Keratinocyte (primary cell): ENCODE measurements at regions not wholly inside any gene's neighbourhood (a gene's known extent, or its start where the extent isn't known, plus 50 kb on each side); places are given as distances from the start of the nearest gene placed in this dataset.

Experiments
- DNase-seq: peaks from one replicate; pipeline ENCODE4 v3.0.0-alpha.2; 2011; ENCODE audit warnings: low read depth, missing footprints, low spot score
- FAIRE-seq: peaks from 2 replicates; lab custom pipeline; 2011; peaks lifted over from hg19 to GRCh38; lab: Jason Lieb, UNC
- H2AFZ ChIP-seq: 2 replicates; pipeline ENCODE4 v1.6.0; 2012; ENCODE audit warnings: low read length, control low read depth, inconsistent platforms; ENCODE audit not compliant: control insufficient read depth
- H3K27ac ChIP-seq: 2 replicates; pipeline ENCODE4 v1.5.1; 2011; ENCODE audit warnings: low read length; ENCODE audit not compliant: control insufficient read depth, insufficient read depth
- H3K27me3 ChIP-seq: 3 replicates; pipeline ENCODE4 v1.6.0; 2011; ENCODE audit warnings: low read length; ENCODE audit not compliant: control insufficient read depth, insufficient read depth; ENCODE audit errors: extremely low read depth
- H3K36me3 ChIP-seq, 2 experiments: 2 replicates in 1 of 2; 3 replicates in 1 of 2; pipeline ENCODE4 v1.5.1; 2011; ENCODE audit warnings: low read length in 2 of 2, mild to moderate bottlenecking in 1 of 2; ENCODE audit not compliant: control insufficient read depth in 2 of 2, insufficient read depth in 2 of 2; ENCODE audit errors: extremely low read depth in 1 of 2
- H3K4me1 ChIP-seq: 3 replicates; pipeline ENCODE4 v1.5.1; 2011; ENCODE audit warnings: low read length; ENCODE audit not compliant: control insufficient read depth, insufficient read depth; ENCODE audit errors: extremely low read depth
- H3K4me2 ChIP-seq: 3 replicates; pipeline ENCODE4 v1.6.0; 2011; ENCODE audit warnings: low read depth, low read length; ENCODE audit not compliant: control insufficient read depth, insufficient read depth; ENCODE audit errors: extremely low read depth
- H3K4me3 ChIP-seq, 3 experiments: fragments of 200-600 bp in 1 of 3; sonication (generic) in 1 of 3; 2 replicates in 2 of 3; 3 replicates in 1 of 3; pipeline ENCODE4 v1.5.1; 2011 to 2016; ENCODE audit warnings: low read length in 3 of 3, mild to moderate bottlenecking in 3 of 3, control low read depth in 2 of 3, inconsistent platforms in 1 of 3, low read depth in 1 of 3, mixed read lengths in 1 of 3, mixed run types in 1 of 3, moderate library complexity in 1 of 3; ENCODE audit not compliant: control insufficient read depth in 2 of 3, insufficient read depth in 2 of 3; ENCODE audit errors: extremely low read depth in 1 of 3
- H3K79me2 ChIP-seq: 2 replicates; pipeline ENCODE4 v1.6.0; 2012; ENCODE audit warnings: low read length; ENCODE audit not compliant: control insufficient read depth, insufficient read depth
- H3K9ac ChIP-seq: 3 replicates; pipeline ENCODE4 v1.6.0; 2011; ENCODE audit warnings: low read length; ENCODE audit not compliant: control insufficient read depth, insufficient read depth; ENCODE audit errors: extremely low read depth
- H3K9me1 ChIP-seq: 3 replicates; pipeline ENCODE4 v1.6.0; 2011; ENCODE audit warnings: low read length; ENCODE audit not compliant: control insufficient read depth, insufficient read depth; ENCODE audit errors: extremely low read depth
- H3K9me3 ChIP-seq: 2 replicates; pipeline ENCODE4 v1.5.1; 2012; ENCODE audit warnings: low read depth, low read length; ENCODE audit not compliant: control insufficient read depth
- H4K20me1 ChIP-seq: 3 replicates; pipeline ENCODE4 v1.6.0; 2011; ENCODE audit warnings: low read length; ENCODE audit not compliant: control insufficient read depth, insufficient read depth; ENCODE audit errors: extremely low read depth
- EZH2 ChIP-seq: IDR thresholded peaks from one replicate; pipeline ENCODE4 v1.6.1; 2012; ENCODE audit warnings: inconsistent platforms, mild to moderate bottlenecking, low read length, moderate library complexity
- dilution Hi-C: fragments of 300-500 bp; cut with MboI; formaldehyde crosslinking; loops from one replicate; pipeline ENCODE4 v1.7.0; 2020; ENCODE audit warnings: low sequenced_read_pairs; ENCODE audit not compliant: extremely low pct_ligation_motif_present
- TF ChIP-seq, protein P1 (sequence below), 3 experiments: IDR thresholded peaks in 1 of 3; conservative IDR thresholded peaks in 1 of 3; optimal IDR thresholded peaks in 1 of 3; 2 replicates in 2 of 3; 3 replicates in 1 of 3; pipeline versions ENCODE3 to v1.5.1; 2011; ENCODE audit warnings: low read length in 3 of 3, mild to moderate bottlenecking in 3 of 3, moderate library complexity in 2 of 3, control low read depth in 1 of 3, inconsistent platforms in 1 of 3; ENCODE audit not compliant: insufficient read depth in 2 of 3; ENCODE audit errors: extremely low read depth in 1 of 3

DNA sequence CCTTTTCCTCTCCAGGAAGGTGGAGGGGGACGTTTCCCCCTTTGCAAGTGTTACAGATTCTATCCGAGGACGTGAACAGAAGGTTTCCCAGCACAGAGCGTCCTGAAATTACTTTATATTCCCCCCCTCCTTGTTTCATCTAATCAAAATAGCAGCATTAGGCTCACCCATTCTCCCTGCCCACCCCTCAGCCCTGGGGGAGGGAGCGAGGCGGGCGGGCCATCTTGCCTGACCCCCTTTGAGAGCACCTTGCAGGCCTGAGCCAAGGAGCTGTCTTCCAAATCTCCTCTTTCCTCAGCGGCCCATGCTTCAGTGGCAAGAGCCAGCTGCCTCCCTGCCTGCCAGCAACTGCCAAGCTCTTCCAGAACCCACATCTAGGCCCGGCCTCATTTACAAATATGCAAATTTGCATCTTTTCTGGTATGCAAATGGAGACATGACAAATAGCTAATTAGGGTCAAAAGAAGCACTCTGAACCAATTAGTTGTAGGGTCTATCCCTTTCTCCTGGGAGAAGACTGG, 69.1 kb upstream of the POU3F1 start:
- H3K36me3 ChIP-seq, result no peaks in the 10 kb centered on the region
- H3K79me2 ChIP-seq, result no peaks in the 10 kb centered on the region
- DNase-seq (no peak), FAIRE-seq (no peak)
- H4K20me1 ChIP-seq, result no peaks in the 10 kb centered on the region
- TF ChIP-seq, protein P1, sequence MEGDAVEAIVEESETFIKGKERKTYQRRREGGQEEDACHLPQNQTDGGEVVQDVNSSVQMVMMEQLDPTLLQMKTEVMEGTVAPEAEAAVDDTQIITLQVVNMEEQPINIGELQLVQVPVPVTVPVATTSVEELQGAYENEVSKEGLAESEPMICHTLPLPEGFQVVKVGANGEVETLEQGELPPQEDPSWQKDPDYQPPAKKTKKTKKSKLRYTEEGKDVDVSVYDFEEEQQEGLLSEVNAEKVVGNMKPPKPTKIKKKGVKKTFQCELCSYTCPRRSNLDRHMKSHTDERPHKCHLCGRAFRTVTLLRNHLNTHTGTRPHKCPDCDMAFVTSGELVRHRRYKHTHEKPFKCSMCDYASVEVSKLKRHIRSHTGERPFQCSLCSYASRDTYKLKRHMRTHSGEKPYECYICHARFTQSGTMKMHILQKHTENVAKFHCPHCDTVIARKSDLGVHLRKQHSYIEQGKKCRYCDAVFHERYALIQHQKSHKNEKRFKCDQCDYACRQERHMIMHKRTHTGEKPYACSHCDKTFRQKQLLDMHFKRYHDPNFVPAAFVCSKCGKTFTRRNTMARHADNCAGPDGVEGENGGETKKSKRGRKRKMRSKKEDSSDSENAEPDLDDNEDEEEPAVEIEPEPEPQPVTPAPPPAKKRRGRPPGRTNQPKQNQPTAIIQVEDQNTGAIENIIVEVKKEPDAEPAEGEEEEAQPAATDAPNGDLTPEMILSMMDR (optimal IDR thresholded peaks at IDR 0.05 in 1 of 3, IDR thresholded peaks at IDR 0.05 in 1 of 3, conservative IDR thresholded peaks at IDR 0.05 in 1 of 3; ENCODE audit: extremely low read depth in 1 of 3, insufficient read depth in 2 of 3, low read length in 3 of 3), result no peak
- TF ChIP-seq EZH2, result no peak
- no peak overlapping the region for H3K27ac ChIP-seq
- H3K27me3 ChIP-seq, result no peaks in the 10 kb centered on the region
- H3K9ac ChIP-seq, result no peak overlapping the region
- dilution Hi-C loops, result no loop called here
- peaks cover 2% of the 10 kb centered on the region for H3K9me1 ChIP-seq
- no peak overlapping the region for H3K4me2 ChIP-seq
- H2AFZ ChIP-seq, result no peak overlapping the region
- H3K9me3 ChIP-seq, result no peaks in the 10 kb centered on the region
- H3K4me1 ChIP-seq, result peaks cover 34% of the 10 kb centered on the region
- no peak overlapping the region for H3K4me3 ChIP-seq

DNA sequence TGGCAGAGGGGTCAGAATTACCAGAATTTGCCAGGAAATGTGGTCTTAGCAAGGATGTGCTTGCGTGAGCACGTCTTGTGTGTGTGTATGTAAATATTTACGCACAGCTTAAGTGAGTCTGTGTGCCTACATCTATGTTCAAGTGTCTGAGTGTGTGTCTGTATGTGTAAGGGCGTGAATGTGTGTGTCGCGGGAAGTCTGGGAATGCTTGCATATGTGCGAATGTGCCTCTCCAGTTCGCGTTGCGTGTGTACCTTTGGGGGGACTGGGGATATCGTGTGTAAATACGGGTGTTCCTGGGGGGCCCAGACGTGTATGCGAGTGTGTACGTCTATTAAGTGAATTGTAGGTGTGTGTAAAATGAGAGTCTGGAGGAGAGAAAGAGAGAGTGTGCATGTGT, 68.6 kb upstream of the POU3F1 start:
- peaks cover 31% of the 10 kb centered on the region for H3K4me1 ChIP-seq
- no peak overlapping the region for H2AFZ ChIP-seq
- no peak overlapping the region for H3K4me3 ChIP-seq
- dilution Hi-C loops, result no loop called here
- no peaks in the 10 kb centered on the region for H3K36me3 ChIP-seq
- no peak overlapping the region for H3K4me2 ChIP-seq
- no peaks in the 10 kb centered on the region for H3K9me3 ChIP-seq
- FAIRE-seq, result no peak
- DNase-seq, result no peak
- H3K79me2 ChIP-seq, result no peaks in the 10 kb centered on the region
- H3K27me3 ChIP-seq, result no peaks in the 10 kb centered on the region
- H4K20me1 ChIP-seq, result no peaks in the 10 kb centered on the region
- no peak overlapping the region for H3K27ac ChIP-seq
- peaks cover 2% of the 10 kb centered on the region for H3K9me1 ChIP-seq
- no peak overlapping the region for H3K9ac ChIP-seq
- no peak for TF ChIP-seq EZH2
- TF ChIP-seq, protein P1 (optimal IDR thresholded peaks at IDR 0.05 in 1 of 3, IDR thresholded peaks at IDR 0.05 in 1 of 3, conservative IDR thresholded peaks at IDR 0.05 in 1 of 3; ENCODE audit: extremely low read depth in 1 of 3, insufficient read depth in 2 of 3, low read length in 3 of 3), result no peak
